ENCODE measurements at regions not wholly inside any gene's neighbourhood (a gene's known extent, or its start where the extent isn't known, plus 50 kb on each side); places are given as distances from the start of the nearest gene placed in this dataset.

DNA sequence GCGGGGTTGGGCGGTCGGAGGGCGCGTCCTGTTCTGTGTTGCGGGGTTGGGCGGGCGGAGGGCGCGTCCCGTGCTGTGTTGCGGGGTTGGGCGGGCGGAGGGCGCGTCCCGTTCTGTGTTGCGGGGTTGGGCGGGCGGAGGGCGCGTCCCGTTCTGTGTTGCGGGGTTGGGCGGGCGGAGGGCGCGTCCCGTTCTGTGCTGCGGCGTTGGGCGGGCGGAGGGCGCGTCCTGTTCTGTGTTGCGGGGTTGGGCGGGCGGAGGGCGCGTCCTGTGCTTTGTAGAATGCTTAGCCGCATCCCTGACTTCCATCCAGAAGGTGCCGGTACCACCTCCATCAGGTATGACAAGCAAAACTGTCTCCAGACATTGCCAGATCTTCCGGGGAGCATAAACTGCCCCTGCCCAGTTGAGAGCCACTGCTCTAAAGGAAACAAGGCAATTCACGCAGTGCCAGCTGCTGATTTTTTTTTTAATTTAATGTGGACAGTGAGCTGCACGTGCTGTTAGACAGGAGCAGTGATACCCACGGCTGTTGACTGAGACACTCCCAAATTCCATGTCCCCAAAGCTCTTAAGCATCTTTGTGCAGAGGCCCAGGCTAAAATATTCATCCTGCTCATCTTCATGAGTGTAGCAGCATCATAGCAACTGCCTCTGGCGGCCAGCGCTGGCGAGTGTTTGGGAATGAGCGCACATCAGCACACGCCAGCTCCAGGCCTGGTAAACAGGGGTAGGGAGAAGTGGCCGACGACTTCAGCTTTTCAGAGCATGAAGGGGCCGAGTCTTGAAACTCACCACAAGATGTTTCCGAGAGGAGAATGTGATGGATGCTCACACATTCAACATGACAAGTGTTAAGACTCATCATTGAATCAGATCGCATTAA lies 284.4 kb upstream of the CDH4 start:
- TF ChIP-seq MEF2A (IDR thresholded peaks at IDR 0.05; ENCODE audit: borderline replicate concordance, low read depth) (no peak), RCOR1 (IDR thresholded peaks at IDR 0.05; ENCODE audit: low read length) (no peak), REST (IDR thresholded peaks at IDR 0.05; ENCODE audit: low read depth, low read length) (no peak), FOXJ3 (CRISPR knock-in tag; IDR thresholded peaks at IDR 0.05) (no peak)
- Histone ChIP-seq H3K9me2 (no peaks in the 10 kb centered on the region), H3K9me3 (no peaks in the 10 kb centered on the region), H3K4me2 (no peak overlapping the region), H2AFZ (ENCODE audit: low read depth) (no peak overlapping the region), H3K9ac (no peak overlapping the region), H3K36me3 (replicated peaks in 1 of 2; ENCODE audit: control insufficient read depth in 1 of 2, insufficient read depth in 2 of 2, low read length in 1 of 2) (no peaks in the 10 kb centered on the region), H3K27me3 (ENCODE audit: insufficient read depth) (no peaks in the 10 kb centered on the region), H4K20me1 (ENCODE audit: insufficient read depth) (no peaks in the 10 kb centered on the region), H3K79me2 (ENCODE audit: insufficient read depth) (no peaks in the 10 kb centered on the region), H3K4me3 (ENCODE audit: low read depth in 2 of 2, low read length in 1 of 2) (no peak overlapping the region), H3K27ac (ENCODE audit: low read depth in 2 of 2, low read length in 1 of 2) (no peak overlapping the region), H3K4me1 (ENCODE audit: control insufficient read depth in 1 of 2, insufficient read depth in 2 of 2, low read depth in 1 of 2, low read length in 1 of 2) (no peaks in the 10 kb centered on the region), H3F3A (replicated peaks; ENCODE audit: insufficient read depth) (no peaks in the 10 kb centered on the region)
- DNase-seq: no peak
- POLR2A ChIA-PET: no interaction called here
- CTCF ChIA-PET: no interaction called here
- WGBS (ENCODE audit: low lambda C conversion rate): 39% methylated on average over 28 of the region's 56 CpGs

- H3K9ac ChIP-seq: no peak overlapping the region
- H2AFZ ChIP-seq (ENCODE audit: low read depth): no peak overlapping the region
- no peak overlapping the region for H3K27ac ChIP-seq (ENCODE audit: low read depth in 2 of 2, low read length in 1 of 2)
- no peaks in the 10 kb centered on the region for H3K79me2 ChIP-seq (ENCODE audit: insufficient read depth)
- no peaks in the 10 kb centered on the region for H3K9me3 ChIP-seq
- no peak for DNase-seq
- no peaks in the 10 kb centered on the region for H3K4me1 ChIP-seq (ENCODE audit: control insufficient read depth in 1 of 2, insufficient read depth in 2 of 2, low read depth in 1 of 2, low read length in 1 of 2)
- no peaks in the 10 kb centered on the region for H3K36me3 ChIP-seq (replicated peaks in 1 of 2; ENCODE audit: control insufficient read depth in 1 of 2, insufficient read depth in 2 of 2, low read length in 1 of 2)
- H3K4me2 ChIP-seq: no peak overlapping the region
- H3K27me3 ChIP-seq (ENCODE audit: insufficient read depth): no peaks in the 10 kb centered on the region
- 40% methylated on average over 6 of the region's 7 CpGs for WGBS (ENCODE audit: low lambda C conversion rate)
- no peak overlapping the region for H3K4me3 ChIP-seq (ENCODE audit: low read depth in 2 of 2, low read length in 1 of 2)
- TF ChIP-seq NFIC (IDR thresholded peaks at IDR 0.05; ENCODE audit: borderline replicate concordance): no peak
- no peak for TF ChIP-seq NRF1 (IDR thresholded peaks at IDR 0.05; ENCODE audit: low read depth, low read length)
- TF ChIP-seq MXI1 (IDR thresholded peaks at IDR 0.05; ENCODE audit: low read depth, low read length): no peak
- no peak for TF ChIP-seq USF2 (IDR thresholded peaks at IDR 0.05; ENCODE audit: borderline replicate concordance, low read depth, low read length)
- no peak for TF ChIP-seq SMC3 (IDR thresholded peaks at IDR 0.05; ENCODE audit: low read depth, low read length)
- TF ChIP-seq MAX (IDR thresholded peaks at IDR 0.05; ENCODE audit: low read depth): no peak
- no peak for TF ChIP-seq MEF2A (IDR thresholded peaks at IDR 0.05; ENCODE audit: borderline replicate concordance, low read depth)
- no peak for TF ChIP-seq FOXJ3 (CRISPR knock-in tag; IDR thresholded peaks at IDR 0.05)
- TF ChIP-seq RFX5 (IDR thresholded peaks at IDR 0.05; ENCODE audit: low read length): no peak
- no peak for TF ChIP-seq EZH2phosphoT487 (IDR thresholded peaks at IDR 0.05; ENCODE audit: borderline replicate concordance, low read depth)
- no peaks in the 10 kb centered on the region for H3F3A ChIP-seq (replicated peaks; ENCODE audit: insufficient read depth)
- H3K9me2 ChIP-seq: no peaks in the 10 kb centered on the region
- no peaks in the 10 kb centered on the region for H4K20me1 ChIP-seq (ENCODE audit: insufficient read depth)
- CTCF ChIA-PET: no interaction called here
- POLR2A ChIA-PET: no interaction called here
These were observed 283.0 kb upstream of the CDH4 start for GRCh38 chr20:60968853-60969720.

Data from SK-N-SH (cell line).